C1 segment of cervical spinal cord (tissue), 14 donors: ENCODE measurements at regions not wholly inside any gene's neighbourhood (a gene's known extent, or its start where the extent isn't known, plus 50 kb on each side); places are given as distances from the start of the nearest gene placed in this dataset.
A peak's percentile ranks its signal among the peaks of the same experiment; 100 is the strongest.
"Not testable (repeated sequence)": the region's sequence is repeated elsewhere in the genome, so short reads cannot be mapped to it uniquely, and the experiment has no call there.

Source experiments
- DNase-seq, 14 donors: peaks; one replicate each; lab custom pipeline; 2025; lab: John Stamatoyannopoulos, UW

DNA sequence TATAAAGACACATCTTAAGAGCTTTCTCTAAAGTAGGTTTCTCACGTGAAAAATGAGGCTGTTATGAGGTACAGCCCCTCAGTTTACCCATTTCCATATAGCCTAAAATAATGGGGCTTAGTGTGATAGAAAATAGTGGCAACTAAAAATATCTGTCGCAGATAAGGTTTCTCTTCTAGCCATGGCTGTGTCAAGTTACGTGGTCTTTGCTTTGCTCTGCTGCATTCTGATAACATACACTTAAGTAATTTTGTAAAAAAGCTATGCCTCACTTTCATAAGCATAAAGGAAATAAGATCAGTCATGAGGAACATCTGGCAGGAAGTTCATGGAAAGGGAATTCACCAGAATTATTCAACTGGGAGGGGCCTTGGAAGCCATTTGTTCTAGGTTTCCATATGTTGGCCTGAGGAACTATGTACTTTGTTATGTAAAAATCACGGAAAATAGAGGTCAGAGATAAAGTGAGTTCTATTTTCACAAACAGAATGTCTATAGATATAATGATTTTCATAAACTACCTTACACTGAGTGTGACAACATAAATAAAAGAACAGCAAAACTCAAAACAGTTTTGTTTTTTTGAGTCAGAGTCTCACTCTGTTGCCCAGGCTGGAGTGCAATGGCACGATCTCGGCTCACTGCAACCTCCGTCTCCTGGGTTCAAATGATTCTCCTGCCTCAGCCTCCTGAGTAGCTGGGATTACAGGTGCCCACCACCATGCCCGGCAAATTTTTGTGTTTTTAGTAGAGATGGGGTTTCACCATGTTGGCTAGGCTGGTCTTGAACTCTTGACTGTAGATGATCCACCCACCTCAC is 195.6 kb upstream of the KRR1 start:
- DNase-seq = no peak

DNA sequence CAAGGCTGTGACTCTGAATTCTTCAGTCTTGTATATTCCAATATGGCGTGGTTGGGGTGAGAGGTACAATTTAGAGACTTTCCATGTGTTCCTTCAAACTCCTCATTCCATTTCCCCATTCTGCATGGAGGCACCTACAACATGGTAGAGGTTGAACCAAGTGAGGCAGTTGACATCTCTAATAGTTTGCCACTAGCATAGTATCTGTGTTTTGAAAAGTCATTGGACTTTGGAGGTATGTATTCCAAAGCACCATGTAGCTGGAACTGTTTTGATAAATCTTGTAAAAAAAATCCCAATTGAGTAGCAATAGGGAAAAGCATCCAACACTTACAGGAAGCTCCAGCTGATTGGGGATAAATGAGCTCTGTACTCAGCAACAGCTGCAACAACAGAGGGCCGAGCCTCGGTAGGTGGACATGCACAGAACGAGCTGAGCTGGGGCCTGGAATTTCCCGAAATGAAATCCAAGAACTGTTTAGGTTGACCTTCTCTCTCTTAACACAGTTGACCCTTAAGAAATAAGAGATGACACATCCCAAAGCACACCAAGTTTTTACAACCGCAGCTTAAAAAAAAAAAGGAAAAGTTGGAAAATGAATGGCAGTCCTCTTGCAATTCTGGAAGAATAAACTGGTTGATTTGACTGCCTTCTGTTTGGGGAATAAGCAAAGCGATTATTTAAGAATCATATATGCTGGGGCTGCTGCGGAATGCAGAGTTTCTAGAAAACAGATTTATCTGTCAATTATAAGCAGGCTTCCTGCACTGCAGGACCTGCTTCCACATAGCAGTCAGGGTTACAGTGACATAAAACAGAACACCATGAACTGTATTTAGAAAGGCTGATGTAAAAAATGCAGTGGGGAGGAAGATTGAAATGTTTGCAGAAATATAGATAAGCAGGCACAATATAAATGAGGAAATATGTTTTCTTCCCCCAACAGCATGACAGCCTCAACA is 194.6 kb upstream of the KRR1 start:
- peak in 1 of 14 donors; percentile 4 for DNase-seq

DNA sequence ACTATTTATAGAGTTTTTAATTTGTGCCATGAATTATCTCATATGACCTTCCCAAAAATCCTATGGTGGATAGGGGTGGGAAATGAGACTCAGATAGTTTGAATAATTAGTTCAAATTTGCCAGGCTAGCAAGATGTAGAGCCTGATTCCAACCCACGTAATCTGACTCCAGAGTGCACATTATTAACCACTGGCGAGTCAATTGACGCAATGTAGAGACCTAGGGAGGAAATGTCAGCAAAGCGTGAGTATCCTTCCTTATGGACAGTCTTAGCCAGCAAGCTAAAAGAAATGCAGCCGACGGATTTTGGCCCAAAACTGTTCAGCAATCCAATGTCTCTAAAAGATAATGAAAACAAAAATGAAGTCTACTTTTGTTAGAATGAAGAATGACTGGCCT is 193.3 kb upstream of the KRR1 start:
- no peak for DNase-seq

DNA sequence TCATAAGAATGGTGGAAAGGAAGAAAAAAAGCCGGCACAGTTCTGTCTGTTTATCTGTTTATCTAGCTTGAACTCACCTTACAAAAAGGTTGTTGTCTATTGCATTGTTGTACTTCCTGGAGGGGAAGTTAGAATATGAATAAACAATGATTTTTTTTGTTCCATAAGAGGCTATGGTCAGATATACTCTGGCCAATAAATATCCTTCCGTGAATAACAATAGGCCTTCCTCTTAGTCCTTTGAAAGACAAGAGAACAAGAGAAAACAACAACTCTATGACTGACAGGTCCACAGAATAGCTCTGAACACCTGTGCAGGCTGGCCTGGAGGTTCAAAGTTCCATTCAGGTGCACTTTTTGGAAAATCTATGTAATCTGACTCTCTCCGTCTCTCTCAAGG is 192.8 kb upstream of the KRR1 start:
- DNase-seq = no peak

DNA sequence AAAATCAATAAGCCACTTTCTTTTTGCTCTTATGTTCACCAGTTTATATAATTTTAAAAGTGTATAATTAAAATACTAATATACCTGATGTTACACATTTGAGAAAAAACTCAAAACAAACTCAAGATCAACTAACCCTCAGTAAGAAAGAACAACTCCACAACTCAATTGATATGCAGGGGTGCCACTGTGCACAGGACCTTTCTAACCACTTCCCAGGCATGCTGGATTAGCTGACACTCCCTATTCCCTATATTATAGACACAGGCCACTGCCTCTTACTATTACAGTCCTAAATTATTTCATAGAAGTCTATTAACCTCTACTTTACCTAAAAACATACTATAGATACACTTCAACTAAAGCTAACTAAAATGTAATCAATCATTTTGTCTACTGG is 191.7 kb upstream of the KRR1 start:
- DNase-seq = no peak

DNA sequence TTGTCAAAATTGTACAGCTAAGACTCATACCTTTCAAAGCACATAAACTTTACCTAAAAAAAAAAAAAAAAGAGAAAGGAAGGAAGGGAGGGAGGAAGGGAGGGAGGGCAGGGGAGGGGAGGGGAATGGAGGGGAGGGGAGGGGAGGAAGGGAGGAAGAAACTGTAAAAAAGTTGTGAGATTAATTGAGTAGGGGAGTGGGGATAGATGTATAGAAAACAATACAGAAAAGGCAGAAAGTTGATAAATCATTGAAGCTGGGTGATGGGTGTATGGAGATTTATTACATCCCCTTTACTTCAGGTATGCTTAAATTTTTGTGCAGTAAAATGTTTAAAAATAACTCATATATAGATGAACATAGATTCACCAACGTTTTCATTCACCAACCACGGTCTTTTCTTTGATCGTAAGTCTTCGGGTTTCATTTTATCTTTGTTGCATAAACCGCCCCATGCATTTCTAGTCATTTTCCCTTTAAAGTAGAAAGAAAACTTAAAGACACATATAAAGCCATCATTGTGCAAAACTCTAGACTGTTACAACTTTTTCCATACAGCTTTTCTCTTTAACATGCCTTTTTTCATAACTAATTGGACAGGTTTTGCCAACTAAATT is 191.2 kb upstream of the KRR1 start:
- DNase-seq = no peak

DNA sequence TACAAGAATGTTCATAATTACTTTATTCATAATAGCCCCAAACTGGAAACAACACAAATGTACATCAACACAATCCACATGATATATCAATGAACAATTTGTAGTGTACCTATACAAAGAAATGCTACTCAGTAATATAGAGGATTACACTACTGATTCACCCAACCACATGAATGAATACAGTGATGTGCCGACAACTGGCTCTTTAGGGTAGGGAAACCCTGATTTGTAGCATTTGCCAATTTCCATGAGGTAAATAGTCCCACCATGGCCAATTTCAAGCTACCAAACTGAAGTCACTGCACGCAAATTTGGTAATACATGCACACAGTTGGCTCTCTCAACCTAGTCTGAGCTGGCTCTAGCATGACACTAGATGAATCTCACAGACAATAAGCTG is 190.4 kb upstream of the KRR1 start:
- no peak for DNase-seq

DNA sequence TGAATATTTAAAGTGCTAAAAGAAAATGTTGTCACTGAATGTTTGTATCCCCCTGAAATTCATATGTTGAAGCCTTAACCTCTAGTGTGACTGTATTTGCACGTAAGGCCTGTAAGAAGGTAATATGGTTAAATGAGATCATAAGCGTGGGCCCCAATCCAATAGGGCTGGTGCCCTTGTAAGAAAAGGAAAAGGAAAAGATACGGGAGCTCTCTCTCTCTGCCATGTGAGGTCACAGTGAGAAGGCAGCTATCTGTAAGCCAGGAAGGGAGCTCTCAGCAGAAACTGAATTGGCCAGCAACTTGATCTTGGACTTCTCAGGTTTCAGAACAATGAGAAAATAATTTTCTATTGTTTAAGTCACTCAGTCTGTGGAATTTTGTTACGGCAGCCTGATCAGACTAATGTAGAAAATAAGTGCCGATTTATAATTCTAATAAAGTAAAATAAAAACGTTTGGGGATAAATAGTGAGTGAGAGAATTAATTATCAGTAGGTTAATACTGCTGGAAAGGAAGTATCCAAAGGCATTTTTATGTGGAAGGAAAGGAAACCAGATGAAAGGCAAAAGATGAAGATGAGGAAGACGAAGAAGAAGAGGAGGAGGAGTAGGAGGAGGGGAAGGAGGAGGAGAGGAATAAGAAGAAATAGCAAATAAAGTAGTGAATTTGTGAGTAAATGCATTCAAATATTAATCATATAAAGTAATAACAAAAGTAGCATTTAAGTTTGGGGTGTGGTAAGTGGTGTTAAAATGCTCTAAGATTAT is 188.5 kb upstream of the KRR1 start:
- DNase-seq = no peak

DNA sequence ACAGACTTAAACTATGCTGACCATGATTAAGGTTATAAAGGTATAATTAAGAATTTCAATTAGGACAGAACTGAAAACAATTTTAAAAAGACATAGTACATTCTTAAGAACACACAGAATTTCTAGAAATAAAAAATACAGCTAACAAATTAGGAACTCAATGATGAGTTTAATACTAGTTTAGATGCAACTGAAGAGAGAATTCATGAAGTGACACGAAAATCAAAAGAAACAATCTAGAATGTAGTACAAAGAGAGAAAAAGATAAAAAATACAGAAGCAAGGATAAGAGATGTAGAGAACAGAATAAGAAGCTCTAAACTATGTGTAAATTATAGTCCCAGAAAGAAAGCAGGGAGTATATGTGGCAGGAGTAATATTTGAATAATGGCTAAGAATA is 187.8 kb upstream of the KRR1 start:
- DNase-seq = no peak

DNA sequence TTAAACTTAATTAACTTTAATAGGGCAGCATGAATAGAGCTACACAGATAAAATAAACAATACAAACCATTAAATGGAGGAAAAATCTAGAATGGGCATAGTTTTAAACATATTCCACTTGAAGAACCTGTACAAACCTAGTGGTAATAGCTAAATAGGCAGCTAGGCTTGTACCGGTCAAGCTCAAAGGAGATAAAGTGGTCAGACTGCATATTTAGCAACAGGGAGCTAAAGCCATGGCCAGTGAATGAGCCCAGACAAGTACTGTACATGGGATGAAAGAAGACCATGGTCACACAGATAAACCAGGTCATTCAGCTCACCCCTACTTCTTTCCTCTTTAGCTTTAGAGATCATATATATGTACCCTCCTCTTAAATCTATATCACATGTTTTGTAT is 186.6 kb upstream of the KRR1 start:
- DNase-seq = no peak

DNA sequence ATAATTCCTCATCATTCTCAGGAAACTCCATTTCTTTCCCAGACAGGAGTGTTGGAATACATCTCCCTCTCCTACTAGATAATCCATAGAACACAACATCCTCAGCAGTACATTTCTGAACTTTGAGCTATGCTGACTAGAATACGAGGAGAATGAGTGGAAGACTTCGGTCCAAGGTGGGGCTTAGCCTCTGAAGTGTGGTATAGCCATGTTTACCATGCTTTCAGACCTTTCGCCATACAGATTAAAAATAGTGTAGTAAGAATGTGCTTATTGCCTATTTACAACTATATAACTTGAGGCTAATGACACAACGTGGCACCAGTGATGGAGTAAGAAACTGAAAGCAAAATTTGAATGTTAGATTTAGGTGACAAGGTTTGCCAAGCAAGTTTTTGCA is 184.5 kb upstream of the KRR1 start:
- DNase-seq = no peak

DNA sequence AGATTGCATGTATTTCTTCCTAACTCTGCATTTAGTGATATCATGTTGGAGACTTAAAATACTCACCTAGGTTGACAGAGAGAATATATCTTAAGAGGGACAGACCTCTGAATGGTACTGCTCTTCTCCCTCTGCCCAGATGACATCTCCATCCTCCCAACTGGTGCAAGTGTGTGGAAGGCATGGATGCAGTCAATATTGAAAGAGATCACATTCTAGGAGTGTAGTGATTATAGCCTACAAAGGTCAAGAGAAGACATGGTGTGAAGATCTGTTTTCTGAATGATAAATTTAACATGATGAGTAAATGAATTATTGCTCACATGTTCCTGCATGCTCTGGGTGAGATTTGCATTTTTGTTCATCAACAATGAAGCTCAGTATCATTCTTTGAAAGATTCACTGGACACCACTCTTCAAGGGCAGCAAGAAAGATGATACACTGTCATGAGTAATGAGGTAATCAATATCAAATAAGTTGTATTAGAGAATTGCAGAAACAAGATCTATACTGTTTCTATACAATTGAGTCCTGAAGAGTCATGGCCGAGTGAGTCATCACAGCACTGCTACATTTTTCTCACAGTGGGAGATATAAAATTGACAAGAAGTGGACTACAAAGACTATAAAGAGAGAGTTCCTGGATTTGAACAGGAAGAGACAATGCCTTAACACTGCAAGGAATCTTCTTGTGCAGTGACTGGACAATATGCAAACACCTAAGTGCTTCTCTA is 183.3 kb upstream of the KRR1 start:
- DNase-seq = no peak

DNA sequence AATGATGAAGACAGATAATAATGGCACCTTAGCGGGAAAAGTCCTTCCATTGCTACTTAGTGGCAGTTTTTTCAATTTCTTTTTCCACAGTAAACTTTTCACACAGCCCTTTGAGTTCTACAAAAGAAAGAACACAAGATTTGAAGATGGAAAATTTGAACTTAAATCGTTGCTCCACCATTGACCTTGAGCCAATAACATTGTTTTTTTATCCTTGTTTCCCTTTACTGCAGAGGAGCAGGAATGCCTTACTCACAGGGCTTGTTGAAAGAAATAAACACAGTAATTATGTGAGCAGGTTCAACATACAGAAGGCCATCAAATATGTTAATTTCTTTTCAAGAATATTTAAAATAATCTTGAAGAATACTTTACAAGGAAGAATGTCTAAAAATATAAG is 181.5 kb upstream of the KRR1 start:
- no peak for DNase-seq

DNA sequence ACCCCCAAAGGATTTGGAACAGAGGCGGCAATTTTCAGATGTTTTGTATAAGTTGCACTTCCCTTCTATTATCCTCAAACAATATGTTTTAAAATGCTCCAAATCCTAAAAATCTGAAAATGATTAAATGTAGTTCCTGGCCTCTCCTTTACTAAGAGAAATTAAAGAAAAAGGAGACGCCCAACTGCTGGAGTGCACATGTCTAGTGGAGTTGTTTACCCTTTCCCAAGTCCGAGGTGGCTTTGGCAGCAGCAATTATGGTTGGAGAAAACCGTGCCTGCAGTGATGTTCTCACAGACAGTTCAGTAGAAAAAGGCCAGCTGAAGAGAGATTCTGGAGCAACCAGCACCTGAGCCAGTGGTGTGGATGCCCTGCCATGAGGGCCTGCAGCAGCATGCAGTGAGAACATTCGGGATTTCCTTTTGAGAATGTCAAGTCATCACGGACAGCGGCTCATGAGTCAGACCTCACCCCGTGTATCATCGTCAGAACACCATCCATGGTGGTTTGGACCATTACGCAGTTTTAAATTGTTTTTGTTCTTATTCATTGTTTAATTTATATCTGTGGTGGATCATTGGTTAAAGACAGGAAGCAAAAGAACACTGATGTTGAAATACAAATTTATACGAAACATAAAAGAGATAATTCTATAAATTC is 179.0 kb upstream of the KRR1 start:
- DNase-seq = no peak

DNA sequence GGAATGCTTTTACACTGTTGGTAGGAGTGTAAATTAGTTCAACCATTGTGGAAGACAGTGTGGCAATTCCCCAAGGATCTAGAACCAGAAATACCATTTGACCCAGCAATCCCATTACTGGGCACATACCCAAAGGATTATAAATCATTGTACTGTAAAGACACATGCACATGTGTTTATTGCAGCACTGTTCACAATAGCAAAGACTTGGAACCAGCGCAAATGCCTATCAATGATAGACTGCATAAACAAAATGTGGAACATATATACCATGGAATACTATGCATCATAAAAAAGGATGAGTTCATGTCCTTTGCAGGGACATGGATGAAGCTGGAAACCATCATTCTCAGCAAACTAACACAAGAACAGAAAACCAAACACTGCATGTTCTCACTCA is 174.8 kb upstream of the KRR1 start:
- not testable (repeated sequence) for DNase-seq

DNA sequence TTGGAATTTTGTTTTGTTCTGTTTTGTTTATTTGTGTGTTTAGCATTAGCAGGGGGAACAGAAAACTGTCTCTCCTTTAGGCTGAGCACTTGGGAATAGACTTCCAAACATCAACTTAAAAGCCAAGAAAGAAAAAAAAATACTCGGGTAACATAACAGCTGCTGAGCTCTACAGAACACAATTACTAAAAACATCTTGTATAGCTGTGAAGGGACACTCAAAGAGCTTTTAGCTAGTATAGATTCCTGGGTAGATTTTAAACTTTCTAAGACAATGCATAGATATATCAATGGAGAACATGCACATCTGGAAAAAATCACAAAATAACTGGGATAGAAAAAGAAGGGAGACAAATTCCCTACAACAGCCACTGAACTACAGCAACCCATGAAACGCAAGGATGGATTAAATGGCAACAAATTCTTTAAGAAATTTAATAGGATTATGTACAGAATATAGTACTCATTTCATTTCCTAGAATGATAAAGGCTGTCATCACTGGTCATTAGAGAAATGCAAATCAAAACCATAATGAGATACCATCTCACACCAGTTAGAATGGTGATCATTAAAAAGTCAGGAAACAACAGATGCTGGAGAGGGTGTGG is 174.3 kb upstream of the KRR1 start:
- no peak for DNase-seq

DNA sequence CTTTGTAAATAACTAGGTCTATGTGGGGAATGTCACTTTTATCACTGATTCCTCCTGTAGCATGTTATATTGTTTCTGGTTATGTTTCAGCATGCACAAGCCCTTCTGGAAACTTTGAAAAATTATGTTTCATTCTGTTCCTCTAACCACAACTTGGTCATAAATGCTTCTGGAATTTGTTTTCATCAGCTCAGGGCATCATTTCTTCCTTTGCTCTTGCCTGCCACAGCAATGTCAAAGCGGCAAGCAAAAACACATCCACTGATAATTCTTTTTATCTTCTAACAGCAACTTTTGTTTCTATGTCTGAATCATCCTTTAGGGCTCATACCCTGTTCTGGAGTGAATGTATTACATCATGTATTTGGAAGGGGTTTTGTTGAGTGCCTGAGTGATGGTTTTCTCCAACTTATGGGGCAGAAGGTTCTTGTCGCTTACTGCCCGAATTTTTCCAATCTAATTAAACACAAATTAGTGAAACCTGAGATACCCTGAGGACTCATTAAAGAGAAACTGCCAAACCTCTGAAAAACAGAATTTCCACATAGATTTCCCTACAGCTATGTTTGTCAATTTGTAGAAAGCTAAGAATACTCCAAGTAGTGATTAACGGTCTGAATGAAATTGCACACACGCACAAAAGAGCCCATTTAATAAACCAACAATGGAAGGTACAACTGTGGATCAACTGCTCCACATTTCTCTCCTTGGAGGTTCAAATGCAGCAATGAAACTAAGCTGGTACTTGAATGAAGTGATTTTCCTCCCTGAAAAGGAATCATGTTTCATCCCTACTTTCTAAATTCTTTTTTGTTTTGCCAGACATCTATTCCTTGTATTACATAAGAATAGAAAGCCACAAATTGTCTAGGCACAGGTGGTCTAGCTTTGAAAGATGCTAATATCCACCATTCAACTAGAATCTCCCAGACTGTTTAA is 173.5 kb upstream of the KRR1 start:
- DNase-seq = no peak

DNA sequence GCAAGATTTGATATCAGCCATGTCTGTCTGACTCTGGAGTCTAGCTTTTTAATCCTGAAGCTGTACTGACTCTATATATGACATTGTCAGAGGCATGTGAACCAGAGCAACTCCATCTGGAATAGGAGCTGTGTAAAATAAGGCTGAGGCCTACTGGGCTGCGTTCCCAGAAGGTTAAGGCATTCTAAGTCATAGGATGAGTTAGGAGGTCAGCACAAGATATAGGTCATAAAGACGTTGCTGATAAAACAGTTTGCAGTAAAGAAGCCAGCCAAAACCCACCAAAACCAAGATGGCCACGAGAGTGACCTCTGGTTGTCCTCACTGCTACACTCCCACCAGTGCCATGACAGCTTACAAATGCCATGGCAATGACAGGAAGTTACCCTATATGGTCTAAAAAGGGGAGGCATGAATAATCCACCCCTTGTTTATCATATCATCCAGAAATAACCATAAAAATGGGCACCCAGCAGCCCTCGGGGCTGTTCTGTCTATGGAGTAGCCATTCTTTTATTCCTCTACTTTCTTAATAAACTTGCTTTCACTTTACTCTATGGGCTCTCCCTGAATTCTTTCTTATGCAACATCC is 172.7 kb upstream of the KRR1 start:
- not testable (repeated sequence) for DNase-seq
